22Rv1 (cell line): ENCODE measurements at regions not wholly inside any gene's neighbourhood (a gene's known extent, or its start where the extent isn't known, plus 50 kb on each side); places are given as distances from the start of the nearest gene placed in this dataset.

Experiments used
- CTCF ChIP-seq: fragments of 450-650 bp; IDR thresholded peaks from 2 replicates; pipeline ENCODE4 v1.5.1; 2017; ENCODE audit warnings: mild to moderate bottlenecking
- ZFX ChIP-seq: fragments of 450-650 bp; IDR thresholded peaks from 2 replicates; pipeline ENCODE4 v1.6.1; 2017; ENCODE audit warnings: antibody characterized with exemption, borderline replicate concordance

GRCh38 chr12:67039995-67040860, 228.9 kb upstream of the CAND1 start:
- no peak for TF ChIP-seq CTCF
- TF ChIP-seq ZFX = no peak
